ENCODE measurements at regions not wholly inside any gene's neighbourhood (a gene's known extent, or its start where the extent isn't known, plus 50 kb on each side); places are given as distances from the start of the nearest gene placed in this dataset.

DNA sequence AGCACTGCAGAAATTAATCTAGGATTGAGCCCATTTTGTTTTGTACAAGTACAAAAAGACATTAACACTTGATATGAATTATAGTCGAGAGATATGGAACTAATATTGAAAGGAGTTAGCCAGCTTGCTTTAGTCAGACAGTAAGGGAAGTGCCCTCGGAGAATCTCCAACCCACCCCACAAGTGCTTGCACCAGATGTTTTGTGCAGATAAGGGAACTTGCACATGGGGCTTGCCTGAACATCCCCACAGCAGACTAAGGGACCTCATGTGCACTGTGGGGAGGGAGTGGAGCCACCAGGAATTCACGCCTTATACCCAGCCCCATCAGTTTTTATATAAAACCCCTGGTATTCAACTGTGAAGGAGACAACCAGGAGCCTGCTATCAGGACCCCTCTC is 122.3 kb downstream of the EFHB start:
- H3K4me2 ChIP-seq = no peak overlapping the region
- H3K27me3 ChIP-seq (ENCODE audit: insufficient read depth, low read depth) = no peaks in the 10 kb centered on the region
- no peaks in the 10 kb centered on the region for H3K36me3 ChIP-seq (ENCODE audit: insufficient read depth)
- H3K9ac ChIP-seq = no peak overlapping the region
- no peak overlapping the region for H3K4me3 ChIP-seq (IDR thresholded peaks at IDR 0.05; ENCODE audit: insufficient read depth, low read depth, low read length)
- H3K4me1 ChIP-seq (ENCODE audit: low read depth, poor library complexity, severe bottlenecking) = no peaks in the 10 kb centered on the region
- H3K27ac ChIP-seq = no peak overlapping the region
- H3K79me2 ChIP-seq (ENCODE audit: insufficient read depth, low read depth) = no peaks in the 10 kb centered on the region
- no peak for TF ChIP-seq CTCF (conservative IDR thresholded peaks at IDR 0.05; ENCODE audit: low read depth, low read length)
- no peak overlapping the region for H2AFZ ChIP-seq (ENCODE audit: low read depth)
- H4K20me1 ChIP-seq (ENCODE audit: insufficient read depth) = no peaks in the 10 kb centered on the region

GRCh38 chr3:19808834-19809233 is 125.2 kb downstream of the EFHB start:
- Histone ChIP-seq H3K4me1 (ENCODE audit: low read depth, poor library complexity, severe bottlenecking) (no peaks in the 10 kb centered on the region), H2AFZ (ENCODE audit: low read depth) (no peak overlapping the region), H3K27me3 (ENCODE audit: insufficient read depth, low read depth) (no peaks in the 10 kb centered on the region), H3K4me3 (IDR thresholded peaks at IDR 0.05; ENCODE audit: insufficient read depth, low read depth, low read length) (no peak overlapping the region), H3K9ac (no peak overlapping the region), H3K79me2 (ENCODE audit: insufficient read depth, low read depth) (no peaks in the 10 kb centered on the region), H3K4me2 (no peak overlapping the region), H3K36me3 (ENCODE audit: insufficient read depth) (no peaks in the 10 kb centered on the region), H4K20me1 (ENCODE audit: insufficient read depth) (no peaks in the 10 kb centered on the region), H3K27ac (no peak overlapping the region)
- TF ChIP-seq CTCF (conservative IDR thresholded peaks at IDR 0.05; ENCODE audit: low read depth, low read length) = no peak

GRCh38 chr3:19799887-19800286 is 134.1 kb downstream of the EFHB start:
- no peaks in the 10 kb centered on the region for H3K79me2 ChIP-seq (ENCODE audit: insufficient read depth, low read depth)
- no peak overlapping the region for H3K27ac ChIP-seq
- H3K4me3 ChIP-seq (IDR thresholded peaks at IDR 0.05; ENCODE audit: insufficient read depth, low read depth, low read length) = no peak overlapping the region
- no peak for TF ChIP-seq CTCF (conservative IDR thresholded peaks at IDR 0.05; ENCODE audit: low read depth, low read length)
- no peak overlapping the region for H3K9ac ChIP-seq
- H3K27me3 ChIP-seq (ENCODE audit: insufficient read depth, low read depth) = no peaks in the 10 kb centered on the region
- H2AFZ ChIP-seq (ENCODE audit: low read depth) = no peak overlapping the region
- H4K20me1 ChIP-seq (ENCODE audit: insufficient read depth) = no peaks in the 10 kb centered on the region
- H3K36me3 ChIP-seq (ENCODE audit: insufficient read depth) = no peaks in the 10 kb centered on the region
- no peak overlapping the region for H3K4me2 ChIP-seq
- H3K4me1 ChIP-seq (ENCODE audit: low read depth, poor library complexity, severe bottlenecking) = no peaks in the 10 kb centered on the region

DNA sequence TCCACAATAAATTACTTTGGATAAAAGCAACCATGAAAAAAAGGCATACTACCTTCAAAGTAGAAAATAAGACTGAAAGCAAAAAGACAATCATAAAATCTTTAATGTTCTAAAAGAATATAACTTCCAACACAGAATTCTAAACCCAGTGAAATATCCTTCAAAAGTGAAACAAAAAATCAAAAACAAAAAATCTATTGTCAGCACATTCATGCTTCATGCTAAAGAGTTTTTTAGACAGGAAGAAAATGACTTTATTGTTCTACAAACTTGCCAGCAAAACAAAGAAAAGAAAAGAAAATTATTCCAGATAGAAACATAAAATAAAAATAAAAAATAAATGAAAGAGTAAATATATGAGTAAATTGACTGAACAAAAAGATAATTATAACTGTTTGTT is 134.9 kb downstream of the EFHB start:
- Histone ChIP-seq H3K4me3 (IDR thresholded peaks at IDR 0.05; ENCODE audit: insufficient read depth, low read depth, low read length) (no peak overlapping the region), H3K36me3 (ENCODE audit: insufficient read depth) (no peaks in the 10 kb centered on the region), H3K27me3 (ENCODE audit: insufficient read depth, low read depth) (no peaks in the 10 kb centered on the region), H2AFZ (ENCODE audit: low read depth) (no peak overlapping the region), H3K9ac (no peak overlapping the region), H3K79me2 (ENCODE audit: insufficient read depth, low read depth) (no peaks in the 10 kb centered on the region), H3K4me2 (no peak overlapping the region), H4K20me1 (ENCODE audit: insufficient read depth) (no peaks in the 10 kb centered on the region), H3K4me1 (ENCODE audit: low read depth, poor library complexity, severe bottlenecking) (no peaks in the 10 kb centered on the region), H3K27ac (no peak overlapping the region)
- no peak for TF ChIP-seq CTCF (conservative IDR thresholded peaks at IDR 0.05; ENCODE audit: low read depth, low read length)

- H3K79me2 ChIP-seq (ENCODE audit: insufficient read depth, low read depth) = no peaks in the 10 kb centered on the region
These were observed 135.7 kb downstream of the EFHB start for GRCh38 chr3:19798324-19798723.

More at GRCh38 chr3:19798324-19798723, 135.7 kb downstream of the EFHB start:
- Histone ChIP-seq H3K4me3 (IDR thresholded peaks at IDR 0.05; ENCODE audit: insufficient read depth, low read depth, low read length) (no peak overlapping the region), H4K20me1 (ENCODE audit: insufficient read depth) (no peaks in the 10 kb centered on the region), H3K9ac (no peak overlapping the region), H3K4me2 (no peak overlapping the region), H3K4me1 (ENCODE audit: low read depth, poor library complexity, severe bottlenecking) (no peaks in the 10 kb centered on the region), H3K27me3 (ENCODE audit: insufficient read depth, low read depth) (no peaks in the 10 kb centered on the region), H3K27ac (no peak overlapping the region), H2AFZ (ENCODE audit: low read depth) (no peak overlapping the region), H3K36me3 (ENCODE audit: insufficient read depth) (no peaks in the 10 kb centered on the region)
- no peak for TF ChIP-seq CTCF (conservative IDR thresholded peaks at IDR 0.05; ENCODE audit: low read depth, low read length)

Measured in KMS-11 (cell line).